Sigmoid colon (tissue), 6 donors: ENCODE measurements at regions not wholly inside any gene's neighbourhood (a gene's known extent, or its start where the extent isn't known, plus 50 kb on each side); places are given as distances from the start of the nearest gene placed in this dataset.

ENCODE experiments used
- DNase-seq: peaks from one replicate; pipeline ENCODE4 v3.0.0-alpha.2; 2019
- H3K27ac ChIP-seq, 4 donors: fragments of 200-600 bp; sonication (generic); one replicate each; pipeline ENCODE4 v1.5.1; 2016 to 2019; ENCODE audit warnings: mild to moderate bottlenecking in 1 of 4
- H3K27me3 ChIP-seq, 3 donors: fragments of 200-600 bp; sonication (generic); one replicate each; pipeline ENCODE4 v1.5.1; 2019; ENCODE audit warnings: mild to moderate bottlenecking in 1 of 3
- H3K36me3 ChIP-seq, 4 donors: fragments of 200-600 bp; sonication (generic); one replicate each; pipeline ENCODE4 v1.5.1; 2016 to 2019
- H3K4me1 ChIP-seq, 4 donors: fragments of 200-600 bp; sonication (generic); one replicate each; pipeline ENCODE4 v1.5.1; 2017 to 2019
- H3K4me3 ChIP-seq, 4 donors: fragments of 200-600 bp; sonication (generic); one replicate each; pipeline ENCODE4 v1.5.1; 2017 to 2019; ENCODE audit warnings: mild to moderate bottlenecking in 2 of 4, moderate library complexity in 1 of 4
- H3K9me3 ChIP-seq, 4 donors: fragments of 200-600 bp in 3 of 4; sonication (generic) in 3 of 4; one replicate each; pipeline versions ENCODE4 v1.5.1 to v1.6.1; 2013 to 2019
- EP300 ChIP-seq, 4 donors: sonication (generic); formaldehyde crosslinking; IDR thresholded peaks; one replicate each; pipeline ENCODE4 v1.6.1; 2017; ENCODE audit warnings: antibody characterized with exemption in 4 of 4
- POLR2A ChIP-seq, 2 donors: fragments of 450-650 bp; IDR thresholded peaks; one replicate each; pipeline ENCODE4 v1.6.1; 2016; ENCODE audit warnings: antibody characterized with exemption in 2 of 2, mild to moderate bottlenecking in 2 of 2, moderate library complexity in 2 of 2
- POLR2AphosphoS5 ChIP-seq, 4 donors: sonication (generic); formaldehyde crosslinking; IDR thresholded peaks; one replicate each; pipeline ENCODE4 v1.6.1; 2017; ENCODE audit warnings: antibody characterized with exemption in 4 of 4
- WGBS, 2 donors: extraction: QIAGEN DNeasy Blood & Tissue Kit; methylation state at CpG; one replicate each; pipeline ENCODE4 v1.1.7; 2013; 5-methylcytosine and 5-hydroxymethylcytosine counted together
- intact Hi-C: fragments of 100-400 bp; cut with DNase I; formaldehyde crosslinking; loops from one replicate; pipeline ENCODE4 v1.15.1; 2023
- TF ChIP-seq, protein P1 (sequence below), 4 experiments: fragments of 450-650 bp in 3 of 4; fragments of 200-600 bp in 1 of 4; IDR thresholded peaks; one replicate each; pipeline ENCODE4 v1.5.1; 2016 to 2019; ENCODE audit warnings: antibody characterized with exemption in 4 of 4, mild to moderate bottlenecking in 3 of 4, moderate library complexity in 2 of 4
- donor health status: healthy with polysubstance abuse.
- donor health status: healthy.

DNA sequence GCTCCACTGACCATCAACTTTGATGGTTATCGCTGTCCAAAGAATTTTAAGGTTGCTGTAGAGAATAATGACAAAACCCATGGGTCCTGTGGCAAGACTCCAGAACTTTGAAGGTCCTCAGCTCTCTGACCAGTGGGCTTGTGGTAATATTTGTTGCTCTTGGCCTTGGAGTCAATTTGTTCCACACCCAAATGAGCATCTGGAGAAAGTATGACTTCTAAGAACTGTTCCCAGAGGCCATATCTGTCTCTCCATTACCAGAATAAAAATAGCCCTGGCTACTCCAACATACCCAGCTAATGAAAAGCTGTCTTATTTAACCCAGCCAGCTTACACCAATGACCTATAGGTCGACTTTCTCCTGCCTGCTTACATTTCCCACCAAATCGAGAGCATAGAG, 466.4 kb downstream of the MEIS1 start:
- intact Hi-C loops = no loop called here

DNA sequence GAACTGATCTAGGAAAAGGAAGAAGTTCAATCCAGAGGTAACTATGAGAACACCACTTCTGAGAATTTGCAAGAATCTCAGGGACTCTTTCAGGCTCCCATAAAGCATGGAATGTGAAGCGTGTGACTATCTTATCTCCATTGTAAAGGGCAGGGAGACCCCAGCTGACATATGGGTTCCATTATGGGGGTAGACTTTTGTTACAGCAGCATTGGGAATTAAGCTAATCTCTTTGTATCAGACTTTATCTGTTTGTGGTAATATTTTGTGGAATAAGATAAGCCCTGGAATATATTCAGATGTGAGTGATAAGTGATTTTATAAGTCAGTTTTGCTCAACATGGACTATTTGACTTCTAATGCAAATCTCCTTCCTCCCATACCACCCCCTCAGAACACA, 468.3 kb downstream of the MEIS1 start:
- no peak overlapping the region for H3K27ac ChIP-seq
- peaks cover 0 to 24% (median 13%) of the 10 kb centered on the region in 4 donors for H3K4me1 ChIP-seq
- H3K9me3 ChIP-seq = no peaks in the 10 kb centered on the region
- intact Hi-C loops = no loop called here
- TF ChIP-seq POLR2A (IDR thresholded peaks at IDR 0.05) (no peak), EP300 (IDR thresholded peaks at IDR 0.05) (no peak), POLR2AphosphoS5 (IDR thresholded peaks at IDR 0.05) (no peak)
- TF ChIP-seq, protein P1, sequence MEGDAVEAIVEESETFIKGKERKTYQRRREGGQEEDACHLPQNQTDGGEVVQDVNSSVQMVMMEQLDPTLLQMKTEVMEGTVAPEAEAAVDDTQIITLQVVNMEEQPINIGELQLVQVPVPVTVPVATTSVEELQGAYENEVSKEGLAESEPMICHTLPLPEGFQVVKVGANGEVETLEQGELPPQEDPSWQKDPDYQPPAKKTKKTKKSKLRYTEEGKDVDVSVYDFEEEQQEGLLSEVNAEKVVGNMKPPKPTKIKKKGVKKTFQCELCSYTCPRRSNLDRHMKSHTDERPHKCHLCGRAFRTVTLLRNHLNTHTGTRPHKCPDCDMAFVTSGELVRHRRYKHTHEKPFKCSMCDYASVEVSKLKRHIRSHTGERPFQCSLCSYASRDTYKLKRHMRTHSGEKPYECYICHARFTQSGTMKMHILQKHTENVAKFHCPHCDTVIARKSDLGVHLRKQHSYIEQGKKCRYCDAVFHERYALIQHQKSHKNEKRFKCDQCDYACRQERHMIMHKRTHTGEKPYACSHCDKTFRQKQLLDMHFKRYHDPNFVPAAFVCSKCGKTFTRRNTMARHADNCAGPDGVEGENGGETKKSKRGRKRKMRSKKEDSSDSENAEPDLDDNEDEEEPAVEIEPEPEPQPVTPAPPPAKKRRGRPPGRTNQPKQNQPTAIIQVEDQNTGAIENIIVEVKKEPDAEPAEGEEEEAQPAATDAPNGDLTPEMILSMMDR (IDR thresholded peaks at IDR 0.05) = no peak
- H3K36me3 ChIP-seq = no peaks in the 10 kb centered on the region
- no peak overlapping the region for H3K4me3 ChIP-seq
- H3K27me3 ChIP-seq = no peaks in the 10 kb centered on the region
- no peak for DNase-seq
- 69 to 86% methylated on average over 1 of the region's 1 CpG for WGBS, 2 donors

More for the DNA sequence above, 466.4 kb downstream of the MEIS1 start:
- peaks cover 0 to 32% (median 25%) of the 10 kb centered on the region in 4 donors for H3K4me1 ChIP-seq
- no peak for DNase-seq
- H3K4me3 ChIP-seq = no peak overlapping the region
- no peaks in the 10 kb centered on the region for H3K9me3 ChIP-seq
- no peaks in the 10 kb centered on the region for H3K27me3 ChIP-seq
- WGBS, 2 donors = 78 to 85% methylated on average over 3 of the region's 3 CpGs
- TF ChIP-seq, protein P1 (IDR thresholded peaks at IDR 0.05) = no peak
- TF ChIP-seq POLR2A (IDR thresholded peaks at IDR 0.05) (no peak), POLR2AphosphoS5 (IDR thresholded peaks at IDR 0.05) (no peak), EP300 (IDR thresholded peaks at IDR 0.05) (no peak)
- no peaks in the 10 kb centered on the region for H3K36me3 ChIP-seq
- no peak overlapping the region for H3K27ac ChIP-seq

DNA sequence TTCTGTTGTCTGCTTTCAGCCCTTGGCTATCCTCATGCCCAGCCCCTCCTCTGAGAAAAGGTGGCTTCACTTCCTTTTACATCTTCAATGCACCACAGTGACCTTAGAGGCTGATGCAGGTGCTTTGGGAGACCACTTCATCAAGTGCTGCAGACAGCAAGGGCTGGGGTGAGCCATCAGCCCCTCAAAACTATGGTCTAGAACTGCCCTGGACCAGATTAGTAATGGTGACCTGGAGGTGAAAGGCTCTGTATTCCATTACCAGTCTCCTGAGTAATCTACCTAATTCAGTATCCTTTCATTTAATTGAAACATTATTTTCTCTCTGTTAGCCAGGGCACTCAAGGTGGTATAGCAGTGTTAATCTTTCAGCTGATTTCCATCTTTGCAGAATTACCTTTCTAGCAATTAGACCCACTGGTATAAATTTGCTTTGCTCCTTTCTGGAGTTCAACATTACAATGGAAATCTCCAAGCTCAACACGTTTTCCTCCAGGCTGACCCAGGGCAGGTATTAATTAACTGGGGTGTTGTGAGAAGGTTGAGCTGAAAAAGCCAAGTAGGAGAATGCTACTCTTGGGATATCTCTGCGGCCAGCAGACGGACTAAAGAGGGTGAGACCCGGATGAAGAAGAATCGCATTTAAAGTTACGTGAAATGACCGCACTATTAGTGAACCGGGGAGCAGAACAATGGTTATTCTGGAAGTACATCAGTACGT, 469.0 kb downstream of the MEIS1 start:
- H3K27ac ChIP-seq = no peak overlapping the region

DNA sequence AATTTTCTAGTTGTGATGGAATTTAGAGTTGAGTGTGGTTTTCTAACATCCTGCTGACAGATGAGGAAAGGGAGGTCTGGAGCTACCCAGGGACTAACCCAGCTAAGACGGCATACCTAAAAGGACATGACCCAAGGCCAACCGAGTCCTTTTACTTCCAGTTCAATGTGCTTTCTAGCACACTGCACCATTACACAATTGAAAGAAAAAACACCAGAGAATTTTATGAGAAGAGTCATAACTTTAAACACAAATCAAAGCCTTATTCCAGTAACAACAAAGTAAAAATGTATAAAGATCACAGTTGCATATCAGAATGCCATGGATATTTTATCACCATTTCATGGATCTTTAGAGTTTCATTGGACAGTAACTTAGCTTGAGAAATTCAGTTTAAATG, 480.3 kb downstream of the MEIS1 start:
- no peak for TF ChIP-seq POLR2AphosphoS5 (IDR thresholded peaks at IDR 0.05)
- TF ChIP-seq EP300 (IDR thresholded peaks at IDR 0.05) = no peak
- TF ChIP-seq, protein P1 (IDR thresholded peaks at IDR 0.05) = no peak
- 70 to 74% methylated on average over 2 of the region's 2 CpGs for WGBS, 2 donors
- no peaks in the 10 kb centered on the region for H3K27me3 ChIP-seq
- intact Hi-C loops = no loop called here
- peaks cover 0 to 18% (median 11%) of the 10 kb centered on the region in 4 donors for H3K4me1 ChIP-seq
- no peaks in the 10 kb centered on the region for H3K36me3 ChIP-seq
- no peak for DNase-seq
- no peaks in the 10 kb centered on the region for H3K9me3 ChIP-seq
- H3K27ac ChIP-seq = peak overlapping the region in 2 of 4 donors; percentile 39 to 51
- H3K4me3 ChIP-seq = no peak overlapping the region

More for the DNA sequence above, 469.0 kb downstream of the MEIS1 start:
- TF ChIP-seq POLR2AphosphoS5 (IDR thresholded peaks at IDR 0.05) (no peak), EP300 (IDR thresholded peaks at IDR 0.05) (no peak), POLR2A (IDR thresholded peaks at IDR 0.05) (no peak)
- TF ChIP-seq, protein P1 (IDR thresholded peaks at IDR 0.05) = no peak
- intact Hi-C loops = no loop called here
- WGBS, 2 donors = 90 to 95% methylated on average over 9 of the region's 9 CpGs
- H3K4me3 ChIP-seq = no peak overlapping the region
- peaks cover 0 to 17% (median 6%) of the 10 kb centered on the region in 4 donors for H3K4me1 ChIP-seq
- no peak for DNase-seq
- no peaks in the 10 kb centered on the region for H3K36me3 ChIP-seq
- H3K9me3 ChIP-seq = no peaks in the 10 kb centered on the region
- no peaks in the 10 kb centered on the region for H3K27me3 ChIP-seq
